ENCODE measurements at regions not wholly inside any gene's neighbourhood (a gene's known extent, or its start where the extent isn't known, plus 50 kb on each side); places are given as distances from the start of the nearest gene placed in this dataset.

GRCh38 chr11:19597876-19598275 lies 114.8 kb upstream of the NAV2 start:
- Histone ChIP-seq H2AFZ (ENCODE audit: low read length) (no peak overlapping the region), H3K4me1 (ENCODE audit: low read length) (no peaks in the 10 kb centered on the region)

GRCh38 chr11:19597206-19597605 lies 115.4 kb upstream of the NAV2 start:
- Histone ChIP-seq H3K27ac (ENCODE audit: low read length) (no peak overlapping the region), H3K4me3 (ENCODE audit: low read length) (no peak overlapping the region), H3K4me2 (ENCODE audit: low read depth, low read length, poor library complexity, severe bottlenecking) (no peak overlapping the region), H2AFZ (ENCODE audit: low read length) (no peak overlapping the region), H3K79me2 (ENCODE audit: low read length) (no peaks in the 10 kb centered on the region), H3K4me1 (ENCODE audit: low read length) (no peaks in the 10 kb centered on the region), H3K9me3 (ENCODE audit: low read length) (no peaks in the 10 kb centered on the region), H3K9ac (ENCODE audit: low read length) (no peak overlapping the region), H3K27me3 (ENCODE audit: low read length) (no peaks in the 10 kb centered on the region), H4K20me1 (ENCODE audit: insufficient read depth, low read depth, low read length) (no peaks in the 10 kb centered on the region), H3K9me2 (replicated peaks; ENCODE audit: insufficient read depth, low read length) (no peaks in the 10 kb centered on the region), H3K36me3 (ENCODE audit: insufficient read depth, low read length) (no peaks in the 10 kb centered on the region)
- DNase-seq, result no peak

More at GRCh38 chr11:19597876-19598275, 114.8 kb upstream of the NAV2 start:
- H4K20me1 ChIP-seq (ENCODE audit: insufficient read depth, low read depth, low read length), result no peaks in the 10 kb centered on the region
- H3K79me2 ChIP-seq (ENCODE audit: low read length), result no peaks in the 10 kb centered on the region
- no peak overlapping the region for H3K27ac ChIP-seq (ENCODE audit: low read length)
- H3K27me3 ChIP-seq (ENCODE audit: low read length), result no peaks in the 10 kb centered on the region
- H3K36me3 ChIP-seq (ENCODE audit: insufficient read depth, low read length), result no peaks in the 10 kb centered on the region
- H3K4me3 ChIP-seq (ENCODE audit: low read length), result no peak overlapping the region
- H3K9ac ChIP-seq (ENCODE audit: low read length), result no peak overlapping the region
- no peaks in the 10 kb centered on the region for H3K9me2 ChIP-seq (replicated peaks; ENCODE audit: insufficient read depth, low read length)
- DNase-seq, result no peak
- no peaks in the 10 kb centered on the region for H3K9me3 ChIP-seq (ENCODE audit: low read length)
- H3K4me2 ChIP-seq (ENCODE audit: low read depth, low read length, poor library complexity, severe bottlenecking), result no peak overlapping the region

- H3K9me3 ChIP-seq (ENCODE audit: low read length), result no peaks in the 10 kb centered on the region
- no peak overlapping the region for H3K4me2 ChIP-seq (ENCODE audit: low read depth, low read length, poor library complexity, severe bottlenecking)
- H3K27ac ChIP-seq (ENCODE audit: low read length), result no peak overlapping the region
- H3K9me2 ChIP-seq (replicated peaks; ENCODE audit: insufficient read depth, low read length), result no peaks in the 10 kb centered on the region
- H4K20me1 ChIP-seq (ENCODE audit: insufficient read depth, low read depth, low read length), result no peaks in the 10 kb centered on the region
- no peaks in the 10 kb centered on the region for H3K36me3 ChIP-seq (ENCODE audit: insufficient read depth, low read length)
- H3K4me1 ChIP-seq (ENCODE audit: low read length), result no peaks in the 10 kb centered on the region
- H3K4me3 ChIP-seq (ENCODE audit: low read length), result no peak overlapping the region
- DNase-seq, result no peak
- H3K27me3 ChIP-seq (ENCODE audit: low read length), result no peaks in the 10 kb centered on the region
- H3K79me2 ChIP-seq (ENCODE audit: low read length), result no peaks in the 10 kb centered on the region
- no peak overlapping the region for H2AFZ ChIP-seq (ENCODE audit: low read length)
- no peak overlapping the region for H3K9ac ChIP-seq (ENCODE audit: low read length)
These were observed 116.5 kb upstream of the NAV2 start for GRCh38 chr11:19595840-19596751.

- Histone ChIP-seq H3K27ac (ENCODE audit: low read length) (no peak overlapping the region), H3K4me3 (ENCODE audit: low read length) (no peak overlapping the region), H3K9me3 (ENCODE audit: low read length) (no peaks in the 10 kb centered on the region), H3K79me2 (ENCODE audit: low read length) (no peaks in the 10 kb centered on the region), H4K20me1 (ENCODE audit: insufficient read depth, low read depth, low read length) (no peaks in the 10 kb centered on the region), H3K4me2 (ENCODE audit: low read depth, low read length, poor library complexity, severe bottlenecking) (no peak overlapping the region), H3K36me3 (ENCODE audit: insufficient read depth, low read length) (no peaks in the 10 kb centered on the region), H2AFZ (ENCODE audit: low read length) (no peak overlapping the region), H3K27me3 (ENCODE audit: low read length) (no peaks in the 10 kb centered on the region), H3K9ac (ENCODE audit: low read length) (no peak overlapping the region), H3K9me2 (replicated peaks; ENCODE audit: insufficient read depth, low read length) (no peaks in the 10 kb centered on the region), H3K4me1 (ENCODE audit: low read length) (no peaks in the 10 kb centered on the region)
- DNase-seq, result no peak
These were observed 117.2 kb upstream of the NAV2 start for GRCh38 chr11:19595499-19595839.

- H3K79me2 ChIP-seq (ENCODE audit: low read length), result no peaks in the 10 kb centered on the region
- H3K4me3 ChIP-seq (ENCODE audit: low read length), result no peak overlapping the region
- H2AFZ ChIP-seq (ENCODE audit: low read length), result no peak overlapping the region
- no peaks in the 10 kb centered on the region for H3K4me1 ChIP-seq (ENCODE audit: low read length)
- DNase-seq, result no peak
- no peaks in the 10 kb centered on the region for H4K20me1 ChIP-seq (ENCODE audit: insufficient read depth, low read depth, low read length)
- H3K9me2 ChIP-seq (replicated peaks; ENCODE audit: insufficient read depth, low read length), result no peaks in the 10 kb centered on the region
- no peak overlapping the region for H3K9ac ChIP-seq (ENCODE audit: low read length)
- H3K36me3 ChIP-seq (ENCODE audit: insufficient read depth, low read length), result no peaks in the 10 kb centered on the region
- H3K27ac ChIP-seq (ENCODE audit: low read length), result no peak overlapping the region
- no peaks in the 10 kb centered on the region for H3K27me3 ChIP-seq (ENCODE audit: low read length)
- no peak overlapping the region for H3K4me2 ChIP-seq (ENCODE audit: low read depth, low read length, poor library complexity, severe bottlenecking)
- no peaks in the 10 kb centered on the region for H3K9me3 ChIP-seq (ENCODE audit: low read length)
These were observed 118.3 kb upstream of the NAV2 start for GRCh38 chr11:19594326-19594725.

- Histone ChIP-seq H3K4me2 (ENCODE audit: low read depth, low read length, poor library complexity, severe bottlenecking) (no peak overlapping the region), H3K4me1 (ENCODE audit: low read length) (no peaks in the 10 kb centered on the region), H3K27me3 (ENCODE audit: low read length) (no peaks in the 10 kb centered on the region), H3K27ac (ENCODE audit: low read length) (no peak overlapping the region), H3K36me3 (ENCODE audit: insufficient read depth, low read length) (no peaks in the 10 kb centered on the region), H3K9ac (ENCODE audit: low read length) (no peak overlapping the region), H2AFZ (ENCODE audit: low read length) (no peak overlapping the region), H3K4me3 (ENCODE audit: low read length) (no peak overlapping the region), H3K79me2 (ENCODE audit: low read length) (no peaks in the 10 kb centered on the region), H3K9me3 (ENCODE audit: low read length) (no peaks in the 10 kb centered on the region), H3K9me2 (replicated peaks; ENCODE audit: insufficient read depth, low read length) (0 out of 2 replicates have a peak, but pooled peaks cover 2% of the 10 kb centered on the region), H4K20me1 (ENCODE audit: insufficient read depth, low read depth, low read length) (no peaks in the 10 kb centered on the region)
- DNase-seq, result no peak
These were observed 119.8 kb upstream of the NAV2 start for GRCh38 chr11:19592842-19593241.

- Histone ChIP-seq H3K27ac (ENCODE audit: low read length) (no peak overlapping the region), H2AFZ (ENCODE audit: low read length) (no peak overlapping the region), H3K36me3 (ENCODE audit: insufficient read depth, low read length) (no peaks in the 10 kb centered on the region), H3K79me2 (ENCODE audit: low read length) (no peaks in the 10 kb centered on the region), H4K20me1 (ENCODE audit: insufficient read depth, low read depth, low read length) (no peaks in the 10 kb centered on the region), H3K4me3 (ENCODE audit: low read length) (no peak overlapping the region), H3K27me3 (ENCODE audit: low read length) (no peaks in the 10 kb centered on the region), H3K4me2 (ENCODE audit: low read depth, low read length, poor library complexity, severe bottlenecking) (no peak overlapping the region), H3K4me1 (ENCODE audit: low read length) (no peaks in the 10 kb centered on the region), H3K9me3 (ENCODE audit: low read length) (no peaks in the 10 kb centered on the region), H3K9ac (ENCODE audit: low read length) (no peak overlapping the region), H3K9me2 (replicated peaks; ENCODE audit: insufficient read depth, low read length) (0 out of 2 replicates have a peak, but pooled peaks cover 2% of the 10 kb centered on the region)
- no peak for DNase-seq
These were observed 122.9 kb upstream of the NAV2 start for GRCh38 chr11:19589567-19590260.

GRCh38 chr11:19587979-19588378 lies 124.7 kb upstream of the NAV2 start:
- no peak for DNase-seq
- H3K4me1 ChIP-seq (ENCODE audit: low read length), result no peaks in the 10 kb centered on the region
- 0 out of 2 replicates have a peak, but pooled peaks cover 2% of the 10 kb centered on the region for H3K9me2 ChIP-seq (replicated peaks; ENCODE audit: insufficient read depth, low read length)
- no peaks in the 10 kb centered on the region for H3K9me3 ChIP-seq (ENCODE audit: low read length)
- no peak overlapping the region for H3K4me3 ChIP-seq (ENCODE audit: low read length)
- H3K27ac ChIP-seq (ENCODE audit: low read length), result no peak overlapping the region
- H4K20me1 ChIP-seq (ENCODE audit: insufficient read depth, low read depth, low read length), result no peaks in the 10 kb centered on the region
- no peaks in the 10 kb centered on the region for H3K36me3 ChIP-seq (ENCODE audit: insufficient read depth, low read length)
- no peak overlapping the region for H3K9ac ChIP-seq (ENCODE audit: low read length)
- no peak overlapping the region for H2AFZ ChIP-seq (ENCODE audit: low read length)
- no peaks in the 10 kb centered on the region for H3K79me2 ChIP-seq (ENCODE audit: low read length)
- no peak overlapping the region for H3K4me2 ChIP-seq (ENCODE audit: low read depth, low read length, poor library complexity, severe bottlenecking)
- no peaks in the 10 kb centered on the region for H3K27me3 ChIP-seq (ENCODE audit: low read length)
